HepG2 (cell line): ENCODE measurements at regions not wholly inside any gene's neighbourhood (a gene's known extent, or its start where the extent isn't known, plus 50 kb on each side); places are given as distances from the start of the nearest gene placed in this dataset.

Experiments used
- ATAC-seq: fragments of 200-7000 bp; cut with Tn5 transposase; 3 replicates; pipeline ENCODE4 v1.9.1; 2020; ENCODE audit warnings: mild to moderate bottlenecking, moderate library complexity
- BruUV-seq: library from RNA; stranded (reverse); fragments of 400-500 nt; replicated peaks from 2 replicates; lab custom pipeline; 2021; lab: Mats Ljungman, UMichigan
- CTCF ChIA-PET: fragments of 300-600 bp; formaldehyde crosslinking; extraction: SDS; loops from one replicate; lab custom pipeline; 2021; ENCODE audit warnings: low total read pairs, inconsistent platforms, low intra/inter-chr PET ratio; lab: Yijun Ruan, JAX
- POLR2A ChIA-PET: fragments of 350-600 bp; sonication (Branson Sonifier 250); formaldehyde crosslinking; loops from one replicate; lab custom pipeline; 2020; ENCODE audit warnings: antibody characterized with exemption, inconsistent platforms; lab: Yijun Ruan, JAX
- DNase-seq: peaks from one replicate; pipeline ENCODE4 v3.0.0-alpha.2; 2015; ENCODE audit warnings: low spot score
- FAIRE-seq: peaks from 3 replicates; lab custom pipeline; 2011; peaks lifted over from hg19 to GRCh38; lab: Jason Lieb, UNC
- H2AFZ ChIP-seq: one replicate; pipeline ENCODE4 v1.6.1; 2011; ENCODE audit warnings: low read length, inconsistent platforms
- H3K27ac ChIP-seq: fragments of 300-600 bp; 3 replicates; pipeline ENCODE4 v1.8.0; 2011; ENCODE audit warnings: mixed run types, mild to moderate bottlenecking, mixed read lengths, low read length, inconsistent platforms; ENCODE audit not compliant: insufficient read depth; ENCODE audit errors: extremely low read length
- H3K27me3 ChIP-seq, 2 experiments: fragments of 200-600 bp in 1 of 2; 2 replicates in 1 of 2; 3 replicates in 1 of 2; pipeline versions ENCODE4 v1.6.0 to v1.8.0; 2011; ENCODE audit warnings: low read length in 2 of 2, mild to moderate bottlenecking in 2 of 2, moderate library complexity in 2 of 2, inconsistent platforms in 1 of 2; ENCODE audit not compliant: insufficient read depth in 2 of 2, control insufficient read depth in 1 of 2
- H3K36me3 ChIP-seq, 2 experiments: fragments of 200-600 bp in 1 of 2; replicated peaks in 1 of 2; 2 replicates in 1 of 2; 3 replicates in 1 of 2; pipeline versions ENCODE4 v1.5.1 to v1.8.0; 2011; ENCODE audit warnings: low read length in 2 of 2, inconsistent platforms in 1 of 2; ENCODE audit not compliant: insufficient read depth in 2 of 2, control insufficient read depth in 1 of 2
- H3K4me1 ChIP-seq: 2 replicates; pipeline ENCODE4 v1.5.1; 2012; ENCODE audit warnings: low read length, inconsistent platforms; ENCODE audit not compliant: insufficient read depth
- H3K4me2 ChIP-seq: 2 replicates; pipeline ENCODE4 v1.6.0; 2011; ENCODE audit warnings: low read depth, low read length, inconsistent platforms
- H3K4me3 ChIP-seq, 3 experiments: fragments of 200-600 bp in 1 of 3; sonication (generic), shearing (Covaris generic) in 1 of 3; replicated peaks in 1 of 3; 2 replicates each; pipeline ENCODE4 v1.5.1; 2011 to 2016; ENCODE audit warnings: low read length in 3 of 3, inconsistent platforms in 2 of 3, low read depth in 2 of 3, mild to moderate bottlenecking in 2 of 3, control low read depth in 1 of 3, mixed read lengths in 1 of 3; ENCODE audit not compliant: insufficient read depth in 1 of 3
- H3K79me2 ChIP-seq: one replicate; pipeline ENCODE4 v1.6.1; 2011; ENCODE audit warnings: low read length, inconsistent platforms; ENCODE audit not compliant: insufficient read depth
- H3K9ac ChIP-seq: 2 replicates; pipeline ENCODE4 v1.6.0; 2011; ENCODE audit warnings: mild to moderate bottlenecking, low read depth, low read length, inconsistent platforms; ENCODE audit not compliant: insufficient read depth
- H3K9me3 ChIP-seq: 2 replicates; pipeline ENCODE4 v1.5.1; 2012; ENCODE audit warnings: mild to moderate bottlenecking, low read length
- H4K20me1 ChIP-seq: 2 replicates; pipeline ENCODE4 v1.6.0; 2011; ENCODE audit warnings: inconsistent platforms, mild to moderate bottlenecking, low read length, moderate library complexity; ENCODE audit not compliant: insufficient read depth
- AGO2 ChIP-seq: fragments of 200-400 bp; formaldehyde crosslinking; optimal IDR thresholded peaks from 2 replicates; pipeline ENCODE3; 2017; ENCODE audit warnings: mild to moderate bottlenecking, low read depth, low read length, moderate library complexity
- ARID2 ChIP-seq: sonication (generic); formaldehyde crosslinking; IDR thresholded peaks from 2 replicates; pipeline ENCODE4 v1.8.1; 2022; ENCODE audit warnings: mild to moderate bottlenecking, missing genetic modification reagents, borderline replicate concordance
- CBX5 ChIP-seq: sonication (generic); formaldehyde crosslinking; IDR thresholded peaks from 2 replicates; pipeline ENCODE4 v1.4.0; 2020; ENCODE audit warnings: missing genetic modification reagents, borderline replicate concordance
- HDAC1 ChIP-seq: sonication (generic); formaldehyde crosslinking; IDR thresholded peaks from 2 replicates; pipeline ENCODE4 v1.5.1; 2020; ENCODE audit warnings: mild to moderate bottlenecking, missing genetic modification reagents
- MEF2D ChIP-seq: sonication (generic); formaldehyde crosslinking; IDR thresholded peaks from 2 replicates; pipeline ENCODE4 v1.5.1; 2020; ENCODE audit warnings: mild to moderate bottlenecking, missing genetic modification reagents
- MXD4 ChIP-seq: IDR thresholded peaks from 2 replicates; pipeline ENCODE4 v1.6.1; 2016; ENCODE audit warnings: mild to moderate bottlenecking, missing biosample characterization, missing genetic modification reagents
- NKX3-1 ChIP-seq: sonication (generic); formaldehyde crosslinking; IDR thresholded peaks from 2 replicates; pipeline ENCODE4 v1.5.0; 2020; ENCODE audit warnings: missing genetic modification reagents
- RAD21 ChIP-seq: fragments of 450-650 bp; formaldehyde crosslinking; IDR thresholded peaks from 2 replicates; pipeline ENCODE4 v1.5.0; 2020; ENCODE audit warnings: mild to moderate bottlenecking
- RARA ChIP-seq: IDR thresholded peaks from 2 replicates; pipeline ENCODE4 v1.6.1; 2016; ENCODE audit warnings: missing genetic modification reagents, missing compliant biosample characterization
- REL ChIP-seq: sonication (generic); formaldehyde crosslinking; conservative IDR thresholded peaks from 2 replicates; pipeline ENCODE4 v1.8.0; 2022; ENCODE audit warnings: mild to moderate bottlenecking, missing genetic modification reagents, moderate library complexity
- RORA ChIP-seq: sonication (generic); formaldehyde crosslinking; IDR thresholded peaks from 2 replicates; pipeline ENCODE4 v1.5.0; 2020; ENCODE audit warnings: mild to moderate bottlenecking, missing genetic modification reagents, moderate library complexity
- SMARCC2 ChIP-seq: fragments of 450-650 bp; IDR thresholded peaks from 2 replicates; pipeline ENCODE4 v1.6.1; 2017; ENCODE audit warnings: antibody characterized with exemption, mild to moderate bottlenecking
- YEATS2 ChIP-seq: sonication (generic); formaldehyde crosslinking; IDR thresholded peaks from 2 replicates; pipeline ENCODE4 v1.4.0; 2020; ENCODE audit warnings: missing genetic modification reagents, borderline replicate concordance
- YY1 ChIP-seq: IDR thresholded peaks from 2 replicates; pipeline ENCODE4 v1.6.1; 2011; ENCODE audit warnings: low read length, low read depth, moderate library complexity, mild to moderate bottlenecking; ENCODE audit not compliant: insufficient read depth, insufficient replicate concordance
- ZNF138 ChIP-seq: sonication (generic); formaldehyde crosslinking; IDR thresholded peaks from 2 replicates; pipeline ENCODE4 v1.5.0; 2020; ENCODE audit warnings: mild to moderate bottlenecking, low read depth, missing genetic modification reagents
- ZNF225 ChIP-seq: sonication (generic); formaldehyde crosslinking; IDR thresholded peaks from 2 replicates; pipeline ENCODE4 v1.4.0; 2020; ENCODE audit warnings: mild to moderate bottlenecking, missing genetic modification reagents
- ZNF549 ChIP-seq: sonication (generic); formaldehyde crosslinking; IDR thresholded peaks from 2 replicates; pipeline ENCODE4 v1.5.0; 2020; ENCODE audit warnings: missing genetic modification reagents
- ZNF552 ChIP-seq: sonication (generic); formaldehyde crosslinking; IDR thresholded peaks from 2 replicates; pipeline ENCODE4 v1.9.0; 2022; ENCODE audit warnings: missing genetic modification reagents, mild to moderate bottlenecking, borderline replicate concordance
- ZNF556 ChIP-seq: sonication (generic); formaldehyde crosslinking; IDR thresholded peaks from 2 replicates; pipeline ENCODE4 v1.4.0; 2020; ENCODE audit warnings: mild to moderate bottlenecking, missing genetic modification reagents, borderline replicate concordance
- whole genome bisulfite sequencing: methylation state at CpG from one replicate; pipeline ENCODE4 v1.1.6; 2017; ENCODE audit warnings: low lambda C conversion rate; 5-methylcytosine and 5-hydroxymethylcytosine counted together
- in situ Hi-C: cut with HindIII; loops from 2 replicates; pipeline ENCODE4 v1.10.0; 2017; ENCODE audit warnings: low pct_unique_long_range_greater_than_20kb; ENCODE audit not compliant: extremely low pct_ligation_motif_present
- intact Hi-C: fragments of 100-400 bp; cut with micrococcal nuclease; formaldehyde crosslinking; loops from one replicate; pipeline ENCODE4 v1.10.0; 2022; ENCODE audit not compliant: unreplicated experiment

DNA sequence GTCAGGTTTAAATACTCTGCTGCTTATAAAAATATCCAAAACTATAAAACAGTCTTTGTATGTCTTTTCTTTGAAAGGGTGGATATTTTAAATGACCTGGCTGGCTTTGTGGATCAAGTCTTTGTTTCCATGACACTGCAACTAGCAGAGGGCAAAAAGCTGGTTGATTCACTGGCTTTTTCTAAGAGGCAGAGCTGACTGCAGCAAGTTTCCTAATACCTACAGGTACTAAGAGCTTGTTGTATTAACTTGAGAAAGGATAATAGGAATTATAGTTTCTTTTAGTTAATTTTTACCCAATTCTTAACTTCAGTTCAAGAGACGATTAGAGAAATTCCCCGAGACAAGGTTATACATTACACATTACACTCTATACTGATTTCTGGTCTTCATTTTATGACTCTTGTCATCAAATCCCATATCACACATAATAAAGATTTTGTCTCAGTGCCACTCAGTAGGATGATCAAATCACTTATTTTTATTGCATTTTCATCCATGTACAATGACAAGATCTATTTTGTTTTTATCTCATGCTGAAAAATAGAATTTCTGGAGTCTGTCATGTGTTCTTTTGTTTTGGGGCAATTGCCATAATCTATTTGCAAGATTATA is 120.1 kb upstream of the RIMS1 start:
- Histone ChIP-seq H2AFZ (no peak overlapping the region), H3K4me2 (no peak overlapping the region), H4K20me1 (no peaks in the 10 kb centered on the region), H3K36me3 (no peaks in the 10 kb centered on the region), H3K27me3 (no peaks in the 10 kb centered on the region), H3K79me2 (no peaks in the 10 kb centered on the region), H3K27ac (no peak overlapping the region), H3K9me3 (no peaks in the 10 kb centered on the region), H3K9ac (no peak overlapping the region), H3K4me1 (no peaks in the 10 kb centered on the region), H3K4me3 (no peak overlapping the region)
- no peak for DNase-seq
- no TSS peak for BruUV-seq
- ATAC-seq = no peak
- intact Hi-C loops = no loop called here
- ChIA-PET POLR2A (no interaction called here), CTCF (no interaction called here)
- in situ Hi-C loops = no loop called here
- TF ChIP-seq YEATS2 (CRISPR knock-in tag) = no peak
- no peak for TF ChIP-seq RARA
- no peak for TF ChIP-seq CBX5 (CRISPR knock-in tag)
- TF ChIP-seq RAD21 = no peak
- no peak for TF ChIP-seq SMARCC2
- no peak for TF ChIP-seq AGO2
- no peak for TF ChIP-seq MEF2D (CRISPR knock-in tag)
- no peak for TF ChIP-seq MXD4 (CRISPR knock-in tag)
- no peak for TF ChIP-seq HDAC1
- TF ChIP-seq REL = no peak
- no peak for TF ChIP-seq ZNF552 (CRISPR knock-in tag)
- TF ChIP-seq ARID2 (CRISPR knock-in tag) = no peak
- no peak for TF ChIP-seq ZNF225 (CRISPR knock-in tag)
- TF ChIP-seq ZNF138 (CRISPR knock-in tag) = no peak
- no peak for TF ChIP-seq ZNF549 (CRISPR knock-in tag)
- no peak for TF ChIP-seq YY1
- TF ChIP-seq NKX3-1 (CRISPR knock-in tag) = no peak
- no peak for TF ChIP-seq ZNF556 (CRISPR knock-in tag)
- TF ChIP-seq RORA (CRISPR knock-in tag) = no peak
- 2% methylated on average over 2 of the region's 2 CpGs for WGBS
- FAIRE-seq = no peak
